IMR-90 (cell line): ENCODE measurements at regions not wholly inside any gene's neighbourhood (a gene's known extent, or its start where the extent isn't known, plus 50 kb on each side); places are given as distances from the start of the nearest gene placed in this dataset.

Experiments used
- BHLHE40 ChIP-seq: fragments of 150-350 bp; IDR thresholded peaks from 2 replicates; pipeline ENCODE4 v1.6.1; 2016; ENCODE audit warnings: mild to moderate bottlenecking, low read depth, low read length
- CEBPB ChIP-seq: IDR thresholded peaks from 2 replicates; pipeline ENCODE4 v1.6.1; 2012; ENCODE audit warnings: low read depth, low read length, improper control_type of control experiment
- CTCF ChIP-seq: conservative IDR thresholded peaks from 2 replicates; pipeline ENCODE4 v1.5.1; 2012; ENCODE audit warnings: mild to moderate bottlenecking, low read depth, low read length, improper control_type of control experiment
- MAZ ChIP-seq: IDR thresholded peaks from 2 replicates; pipeline ENCODE4 v1.6.1; 2012; ENCODE audit warnings: low read depth, mild to moderate bottlenecking, low read length, improper control_type of control experiment, moderate library complexity, borderline replicate concordance
- MXI1 ChIP-seq: IDR thresholded peaks from 2 replicates; pipeline ENCODE4 v1.6.1; 2012; ENCODE audit warnings: low read depth, mild to moderate bottlenecking, low read length, moderate library complexity, borderline replicate concordance
- POLR2A ChIP-seq: IDR thresholded peaks from 2 replicates; pipeline ENCODE4 v1.6.1; 2012; ENCODE audit warnings: mild to moderate bottlenecking, low read depth, low read length
- RCOR1 ChIP-seq: IDR thresholded peaks from 2 replicates; pipeline ENCODE4 v1.6.1; 2012; ENCODE audit warnings: mild to moderate bottlenecking, low read length, improper control_type of control experiment; ENCODE audit not compliant: insufficient replicate concordance

DNA sequence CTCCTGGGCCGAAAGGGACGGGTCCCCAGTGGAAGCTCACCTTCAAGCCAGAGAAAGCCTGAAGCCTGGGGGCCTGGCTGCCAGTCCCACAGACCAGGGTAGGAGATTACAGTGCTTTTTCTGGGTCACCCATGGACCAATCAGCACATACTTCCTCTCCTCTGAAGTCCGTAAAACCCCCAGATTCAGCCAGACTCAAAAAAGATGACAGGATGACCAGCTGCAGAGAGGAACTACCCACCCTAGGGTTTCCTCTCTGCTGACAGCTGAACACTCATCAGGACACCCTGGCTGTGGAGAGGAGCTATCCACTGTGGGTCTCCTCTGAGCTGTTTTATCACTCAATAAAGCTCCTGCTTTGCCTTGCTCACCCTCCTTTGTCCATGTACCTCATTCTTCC is 78.0 kb downstream of the SAMD9 start:
- TF ChIP-seq CTCF (no peak), POLR2A (no peak), MXI1 (no peak), CEBPB (no peak), RCOR1 (no peak), MAZ (no peak), BHLHE40 (no peak)
